GM23338 (cell line): ENCODE measurements at regions not wholly inside any gene's neighbourhood (a gene's known extent, or its start where the extent isn't known, plus 50 kb on each side); places are given as distances from the start of the nearest gene placed in this dataset.

Experiments
- ATAC-seq: fragments of 200-7000 bp; cut with Tn5 transposase; 3 replicates; pipeline ENCODE4 v1.9.1; 2020
- DNase-seq: peaks from one replicate; pipeline ENCODE4 v3.0.0-alpha.2; 2015; ENCODE audit warnings: low spot score
- H2AFZ ChIP-seq: fragments of 200-600 bp; sonication (generic); 2 replicates; pipeline ENCODE4 v1.8.0; 2016; ENCODE audit warnings: antibody characterized with exemption, mild to moderate bottlenecking, moderate library complexity
- H3F3A ChIP-seq: fragments of 200-600 bp; sonication (generic); replicated peaks from 2 replicates; pipeline ENCODE4 v1.8.0; 2017; ENCODE audit warnings: antibody characterized with exemption, mixed run types, low read depth
- H3K27ac ChIP-seq: fragments of 200-600 bp; sonication (generic); 2 replicates; pipeline ENCODE4 v1.6.1; 2016; ENCODE audit warnings: low read depth
- H3K27me3 ChIP-seq: fragments of 200-600 bp; sonication (generic); 2 replicates; pipeline ENCODE4 v1.8.0; 2016; ENCODE audit warnings: mild to moderate bottlenecking, mixed run types, moderate library complexity; ENCODE audit not compliant: insufficient read depth
- H3K36me3 ChIP-seq: fragments of 200-600 bp; sonication (generic); 2 replicates; pipeline ENCODE4 v1.8.0; 2016; ENCODE audit warnings: mild to moderate bottlenecking; ENCODE audit not compliant: insufficient read depth
- H3K4me1 ChIP-seq: fragments of 200-600 bp; sonication (generic); 2 replicates; pipeline ENCODE4 v1.8.0; 2016; ENCODE audit warnings: mild to moderate bottlenecking, moderate library complexity; ENCODE audit not compliant: insufficient read depth
- H3K4me2 ChIP-seq: fragments of 200-600 bp; sonication (generic); 2 replicates; pipeline ENCODE4 v1.7.1; 2017; ENCODE audit warnings: mixed run types
- H3K4me3 ChIP-seq: fragments of 200-600 bp; sonication (generic); 2 replicates; pipeline ENCODE4 v1.6.1; 2016; ENCODE audit warnings: mixed run types
- H3K79me2 ChIP-seq: fragments of 200-600 bp; sonication (generic); replicated peaks from 2 replicates; pipeline ENCODE4 v1.8.0; 2017; ENCODE audit warnings: mild to moderate bottlenecking; ENCODE audit not compliant: insufficient read depth
- H3K9me2 ChIP-seq: fragments of 200-600 bp; sonication (generic); 2 replicates; pipeline ENCODE4 v1.8.0; 2017; ENCODE audit not compliant: insufficient read depth
- H4K20me1 ChIP-seq: fragments of 200-600 bp; sonication (generic); replicated peaks from 2 replicates; pipeline ENCODE4 v1.8.0; 2017; ENCODE audit warnings: mild to moderate bottlenecking; ENCODE audit not compliant: insufficient read depth
- H3K27ac Mint-ChIP-seq: 2 replicates; pipeline ENCODE4 v1.8.0; 2020; ENCODE audit warnings: inconsistent platforms, mild to moderate bottlenecking, moderate library complexity, mixed read lengths
- H3K27me3 Mint-ChIP-seq: 3 replicates; pipeline ENCODE4 v1.8.0; 2022; ENCODE audit warnings: low read depth, mild to moderate bottlenecking, moderate library complexity, mixed read lengths, inconsistent platforms; ENCODE audit not compliant: insufficient read depth, poor library complexity
- H3K36me3 Mint-ChIP-seq: 3 replicates; pipeline ENCODE4 v1.8.0; 2021; ENCODE audit warnings: low read depth, mild to moderate bottlenecking, inconsistent platforms, moderate library complexity, mixed read lengths
- H3K4me1 Mint-ChIP-seq: 3 replicates; pipeline ENCODE4 v1.8.0; 2020; ENCODE audit warnings: mild to moderate bottlenecking, inconsistent platforms, mixed read lengths
- H3K4me3 Mint-ChIP-seq: 3 replicates; pipeline ENCODE4 v1.8.0; 2021; ENCODE audit warnings: moderate library complexity, mild to moderate bottlenecking, inconsistent platforms, mixed read lengths
- H3K9me3 Mint-ChIP-seq: 3 replicates; pipeline ENCODE4 v1.8.0; 2020; ENCODE audit warnings: moderate library complexity, mild to moderate bottlenecking, inconsistent platforms, mixed read lengths
- CREB1 ChIP-seq: fragments of 250-450 bp; sonication (Bioruptor Pico); IDR thresholded peaks from 2 replicates; pipeline ENCODE4 v1.5.0; 2020; ENCODE audit warnings: low read depth, mild to moderate bottlenecking, moderate library complexity
- CTCF ChIP-seq, 2 experiments: fragments of 200-600 bp in 1 of 2; sonication (generic) in 1 of 2; conservative IDR thresholded peaks; 2 replicates each; pipeline versions ENCODE4 v1.5.1 to v1.6.1; 2016 to 2017; ENCODE audit warnings: antibody characterized with exemption in 2 of 2, low read depth in 2 of 2, mild to moderate bottlenecking in 2 of 2, moderate library complexity in 1 of 2
- EZH2phosphoT487 ChIP-seq: fragments of 200-600 bp; sonication (generic); IDR thresholded peaks from one replicate; pipeline ENCODE4 v1.8.1; 2018; ENCODE audit warnings: antibody characterized with exemption; ENCODE audit not compliant: unreplicated experiment
- JUNB ChIP-seq: IDR thresholded peaks from one replicate; pipeline ENCODE4 v1.6.1; 2016; ENCODE audit warnings: antibody characterized with exemption; ENCODE audit not compliant: unreplicated experiment
- NANOG ChIP-seq: IDR thresholded peaks from 2 replicates; pipeline ENCODE4 v1.6.1; 2016; ENCODE audit warnings: antibody characterized with exemption, borderline replicate concordance
- POLR2AphosphoS5 ChIP-seq: IDR thresholded peaks from 2 replicates; pipeline ENCODE4 v1.6.1; 2016; ENCODE audit warnings: antibody characterized with exemption, low read depth
- ZNF114 ChIP-seq: fragments of 250-450 bp; sonication (Bioruptor Pico); IDR thresholded peaks from 2 replicates; pipeline ENCODE4 v1.5.0; 2020; ENCODE audit warnings: mild to moderate bottlenecking, moderate library complexity
- ZNF331 ChIP-seq: fragments of 250-450 bp; sonication (Bioruptor Pico); IDR thresholded peaks from 2 replicates; pipeline ENCODE4 v1.5.0; 2020; ENCODE audit warnings: low read depth, mild to moderate bottlenecking, moderate library complexity
- ZNF462 ChIP-seq: fragments of 250-450 bp; sonication (Bioruptor Pico); IDR thresholded peaks from 2 replicates; pipeline ENCODE4 v1.5.0; 2020; ENCODE audit warnings: mild to moderate bottlenecking, moderate library complexity

GRCh38 chr18:65380571-65380970, 370.2 kb upstream of the CDH7 start:
- Mint-ChIP-seq H3K4me1 (no peaks in the 10 kb centered on the region), H3K36me3 (peaks cover 11% of the 10 kb centered on the region; the same call in 2 of the 3 replicates), H3K27ac (no peak overlapping the region), H3K4me3 (no peak overlapping the region), H3K27me3 (no peaks in the 10 kb centered on the region), H3K9me3 (peaks cover 15% of the 10 kb centered on the region; the same call in 2 of the 3 replicates)
- Histone ChIP-seq H3K9me2 (no peaks in the 10 kb centered on the region), H3K27ac (no peak overlapping the region), H3K27me3 (no peaks in the 10 kb centered on the region), H2AFZ (no peak overlapping the region), H3K36me3 (no peaks in the 10 kb centered on the region), H3F3A (no peaks in the 10 kb centered on the region), H3K79me2 (no peaks in the 10 kb centered on the region), H4K20me1 (no peaks in the 10 kb centered on the region), H3K4me3 (no peak overlapping the region), H3K4me2 (no peak overlapping the region), H3K4me1 (no peaks in the 10 kb centered on the region)
- DNase-seq, result no peak
- TF ChIP-seq CTCF (conservative IDR thresholded peaks at IDR 0.05; ENCODE audit: low read depth in 2 of 2) (no peak), NANOG (no peak), POLR2AphosphoS5 (no peak), EZH2phosphoT487 (no peak), ZNF462 (CRISPR knock-in tag) (no peak), ZNF331 (CRISPR knock-in tag) (no peak), ZNF114 (CRISPR knock-in tag) (no peak), JUNB (no peak), CREB1 (CRISPR knock-in tag) (no peak)
- ATAC-seq, result no peak
